ENCODE measurements at regions not wholly inside any gene's neighbourhood (a gene's known extent, or its start where the extent isn't known, plus 50 kb on each side); places are given as distances from the start of the nearest gene placed in this dataset.

GRCh38 chr13:44030615-44031014, 150.9 kb downstream of the LACC1 start:
- TF ChIP-seq, protein P1, sequence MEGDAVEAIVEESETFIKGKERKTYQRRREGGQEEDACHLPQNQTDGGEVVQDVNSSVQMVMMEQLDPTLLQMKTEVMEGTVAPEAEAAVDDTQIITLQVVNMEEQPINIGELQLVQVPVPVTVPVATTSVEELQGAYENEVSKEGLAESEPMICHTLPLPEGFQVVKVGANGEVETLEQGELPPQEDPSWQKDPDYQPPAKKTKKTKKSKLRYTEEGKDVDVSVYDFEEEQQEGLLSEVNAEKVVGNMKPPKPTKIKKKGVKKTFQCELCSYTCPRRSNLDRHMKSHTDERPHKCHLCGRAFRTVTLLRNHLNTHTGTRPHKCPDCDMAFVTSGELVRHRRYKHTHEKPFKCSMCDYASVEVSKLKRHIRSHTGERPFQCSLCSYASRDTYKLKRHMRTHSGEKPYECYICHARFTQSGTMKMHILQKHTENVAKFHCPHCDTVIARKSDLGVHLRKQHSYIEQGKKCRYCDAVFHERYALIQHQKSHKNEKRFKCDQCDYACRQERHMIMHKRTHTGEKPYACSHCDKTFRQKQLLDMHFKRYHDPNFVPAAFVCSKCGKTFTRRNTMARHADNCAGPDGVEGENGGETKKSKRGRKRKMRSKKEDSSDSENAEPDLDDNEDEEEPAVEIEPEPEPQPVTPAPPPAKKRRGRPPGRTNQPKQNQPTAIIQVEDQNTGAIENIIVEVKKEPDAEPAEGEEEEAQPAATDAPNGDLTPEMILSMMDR (IDR thresholded peaks at IDR 0.05), result no peak
- TF ChIP-seq POLR2A (IDR thresholded peaks at IDR 0.05), result no peak
- TF ChIP-seq POLR2AphosphoS5 (IDR thresholded peaks at IDR 0.05), result no peak

All from suprapubic skin (tissue), 4 donors.